ENCODE measurements at regions not wholly inside any gene's neighbourhood (a gene's known extent, or its start where the extent isn't known, plus 50 kb on each side); places are given as distances from the start of the nearest gene placed in this dataset.
"Not testable (repeated sequence)": the region's sequence is repeated elsewhere in the genome, so short reads cannot be mapped to it uniquely, and the experiment has no call there.

- no peak for TF ChIP-seq CTCF (IDR thresholded peaks at IDR 0.05)
- H3K4me3 ChIP-seq, result no peak overlapping the region
- DNase-seq (ENCODE audit: low spot score), result no peak
These were observed 148.4 kb upstream of the MEX3C start for GRCh38 chr18:51345848-51346391.

GRCh38 chr18:51346404-51346803 lies 148.9 kb upstream of the MEX3C start:
- TF ChIP-seq CTCF (IDR thresholded peaks at IDR 0.05), result no peak
- H3K4me3 ChIP-seq, result no peak overlapping the region
- H3K27ac ChIP-seq, result no peak overlapping the region
- DNase-seq (ENCODE audit: low spot score), result no peak

More at GRCh38 chr18:51345848-51346391, 148.4 kb upstream of the MEX3C start:
- no peak overlapping the region for H3K27ac ChIP-seq

GRCh38 chr18:51350081-51350480 lies 152.6 kb upstream of the MEX3C start:
- H3K27ac ChIP-seq, result no peak overlapping the region
- no peak for DNase-seq (ENCODE audit: low spot score)
- TF ChIP-seq CTCF (IDR thresholded peaks at IDR 0.05), result no peak
- H3K4me3 ChIP-seq, result no peak overlapping the region

GRCh38 chr18:51355841-51356240 lies 158.4 kb upstream of the MEX3C start:
- Histone ChIP-seq H3K27ac (no peak overlapping the region), H3K4me3 (no peak overlapping the region)
- no peak for DNase-seq (ENCODE audit: low spot score)
- no peak for TF ChIP-seq CTCF (IDR thresholded peaks at IDR 0.05)

- DNase-seq (ENCODE audit: low spot score); H3K27ac ChIP-seq; H3K4me3 ChIP-seq: not testable (repeated sequence)
These were observed 162.8 kb upstream of the MEX3C start for GRCh38 chr18:51360301-51360700.

GRCh38 chr18:51361130-51361860 lies 163.8 kb upstream of the MEX3C start:
- no peak overlapping the region for H3K4me3 ChIP-seq
- H3K27ac ChIP-seq, result no peak overlapping the region
- DNase-seq (ENCODE audit: low spot score), result no peak
- TF ChIP-seq CTCF (IDR thresholded peaks at IDR 0.05), result no peak

GRCh38 chr18:51363384-51363783 lies 165.9 kb upstream of the MEX3C start:
- no peak for DNase-seq (ENCODE audit: low spot score)
- H3K27ac ChIP-seq, result no peak overlapping the region
- TF ChIP-seq CTCF (IDR thresholded peaks at IDR 0.05), result no peak
- H3K4me3 ChIP-seq, result no peak overlapping the region

Data from coronary artery (tissue), 2 donors.